GM12878 (cell line): ENCODE measurements at regions not wholly inside any gene's neighbourhood (a gene's known extent, or its start where the extent isn't known, plus 50 kb on each side); places are given as distances from the start of the nearest gene placed in this dataset.

Experiments used
- ATF7 ChIP-seq: fragments of 450-650 bp; IDR thresholded peaks from 2 replicates; pipeline ENCODE4 v1.6.1; 2016; ENCODE audit warnings: low read depth, mild to moderate bottlenecking
- CBX3 ChIP-seq: fragments of 200-600 bp; sonication (generic); IDR thresholded peaks from 2 replicates; pipeline ENCODE4 v1.6.1; 2016; ENCODE audit warnings: low read depth, borderline replicate concordance
- KAT2A ChIP-seq: conservative IDR thresholded peaks from 2 replicates; pipeline ENCODE4 v1.6.1; 2011; ENCODE audit warnings: low read depth, low read length; ENCODE audit not compliant: control insufficient read depth
- NFXL1 ChIP-seq: fragments of 450-650 bp; IDR thresholded peaks from 2 replicates; pipeline ENCODE4 v1.6.1; 2017; ENCODE audit warnings: antibody characterized with exemption, mild to moderate bottlenecking, borderline replicate concordance
- NFYA ChIP-seq: IDR thresholded peaks from 2 replicates; pipeline ENCODE4 v1.6.1; 2011; ENCODE audit warnings: low read depth, mild to moderate bottlenecking, low read length, improper control_type of control experiment, borderline replicate concordance
- SMAD5 ChIP-seq: IDR thresholded peaks from 2 replicates; pipeline ENCODE4 v1.6.1; 2016; ENCODE audit warnings: antibody characterized with exemption, low read depth
- SRF ChIP-seq, 2 experiments: IDR thresholded peaks; 2 replicates each; pipeline ENCODE4 v1.6.1; 2011; ENCODE audit warnings: low read depth in 2 of 2, low read length in 2 of 2, mild to moderate bottlenecking in 1 of 2, moderate library complexity in 1 of 2
- ZNF592 ChIP-seq: fragments of 450-650 bp; IDR thresholded peaks from 2 replicates; pipeline ENCODE4 v1.6.1; 2017; ENCODE audit warnings: mild to moderate bottlenecking, moderate library complexity

GRCh38 chr4:83208371-83209365, 75.9 kb downstream of the COQ2 start (continued):
- no peak for TF ChIP-seq CBX3
- TF ChIP-seq NFXL1, result no peak
- no peak for TF ChIP-seq SMAD5
- TF ChIP-seq SRF (IDR thresholded peaks at IDR 0.05; ENCODE audit: low read depth in 2 of 2, low read length in 2 of 2), result no peak
- TF ChIP-seq KAT2A, result no peak
- TF ChIP-seq NFYA, result no peak
- TF ChIP-seq ZNF592, result no peak
- no peak for TF ChIP-seq ATF7
